Liver (tissue), 8 donors: ENCODE measurements at regions not wholly inside any gene's neighbourhood (a gene's known extent, or its start where the extent isn't known, plus 50 kb on each side); places are given as distances from the start of the nearest gene placed in this dataset.

Source experiments
- DNase-seq: peaks from one replicate; pipeline ENCODE4 v3.0.0-alpha.2; 2017; ENCODE audit warnings: low spot score
- H3K27ac ChIP-seq, 2 donors: one replicate each; pipeline ENCODE4 v1.7.0; 2013; ENCODE audit warnings: inconsistent platforms in 2 of 2, low read length in 2 of 2, control low read depth in 1 of 2, low read depth in 1 of 2, mild to moderate bottlenecking in 1 of 2
- H3K27me3 ChIP-seq, 4 donors: one replicate each; pipeline versions ENCODE4 v1.6.1 to v1.7.0; 2013; ENCODE audit warnings: low read length in 3 of 4, inconsistent platforms in 1 of 4, mild to moderate bottlenecking in 1 of 4, moderate library complexity in 1 of 4; ENCODE audit not compliant: control insufficient read depth in 4 of 4, insufficient read depth in 4 of 4
- H3K36me3 ChIP-seq, 4 donors: one replicate each; pipeline versions ENCODE4 v1.6.1 to v1.7.0; 2013; ENCODE audit warnings: low read length in 3 of 4, mild to moderate bottlenecking in 3 of 4, low read depth in 1 of 4, moderate library complexity in 1 of 4; ENCODE audit not compliant: control insufficient read depth in 4 of 4, insufficient read depth in 3 of 4
- H3K4me1 ChIP-seq, 4 donors: one replicate each; pipeline versions ENCODE4 v1.6.1 to v1.7.0; 2013; ENCODE audit warnings: low read length in 3 of 4, mild to moderate bottlenecking in 3 of 4, moderate library complexity in 1 of 4; ENCODE audit not compliant: control insufficient read depth in 4 of 4, insufficient read depth in 4 of 4
- H3K4me3 ChIP-seq, 3 donors: one replicate each; pipeline versions ENCODE4 v1.6.1 to v1.7.0; 2013; ENCODE audit warnings: low read length in 3 of 3, control low read depth in 1 of 3, low read depth in 1 of 3, mild to moderate bottlenecking in 1 of 3
- H3K9ac ChIP-seq, 2 donors: one replicate each; pipeline ENCODE4 v1.7.0; 2013; ENCODE audit warnings: low read length in 2 of 2, mild to moderate bottlenecking in 2 of 2, moderate library complexity in 2 of 2, control low read depth in 1 of 2, low read depth in 1 of 2
- H3K9me3 ChIP-seq, 4 donors: one replicate each; pipeline versions ENCODE4 v1.6.1 to v1.7.0; 2013; ENCODE audit warnings: low read length in 3 of 4; ENCODE audit not compliant: control insufficient read depth in 4 of 4
- CTCF ChIP-seq: fragments of 150-350 bp; IDR thresholded peaks from 2 replicates; pipeline ENCODE4 v1.5.1; 2017; ENCODE audit warnings: improper control_type of control experiment, low read depth, low read length; ENCODE audit not compliant: missing input control
- EGR1 ChIP-seq, 2 donors: IDR thresholded peaks; 2 replicates each; pipeline ENCODE4 v1.6.1; 2016 to 2018; ENCODE audit warnings: antibody characterized with exemption in 2 of 2, low read depth in 2 of 2
- FOXA2 ChIP-seq: IDR thresholded peaks from 2 replicates; pipeline ENCODE4 v1.6.1; 2016; ENCODE audit warnings: antibody characterized with exemption
- GABPA ChIP-seq, 2 donors: IDR thresholded peaks in 1 of 2; conservative IDR thresholded peaks in 1 of 2; 2 replicates each; pipeline ENCODE4 v1.6.1; 2016; ENCODE audit warnings: antibody characterized with exemption in 2 of 2, mild to moderate bottlenecking in 1 of 2, moderate library complexity in 1 of 2
- HNF4A ChIP-seq, 2 donors: conservative IDR thresholded peaks; 2 replicates each; pipeline ENCODE4 v1.6.1; 2016; ENCODE audit warnings: antibody characterized with exemption in 2 of 2, mild to moderate bottlenecking in 2 of 2
- JUND ChIP-seq, 2 donors: IDR thresholded peaks; 2 replicates each; pipeline ENCODE4 v1.6.1; 2016; ENCODE audit warnings: antibody characterized with exemption in 2 of 2
- NR2F2 ChIP-seq: IDR thresholded peaks from 2 replicates; pipeline ENCODE4 v1.6.1; 2016; ENCODE audit warnings: antibody characterized with exemption
- RAD21 ChIP-seq, 2 donors: IDR thresholded peaks; 2 replicates each; pipeline ENCODE4 v1.6.1; 2016; ENCODE audit warnings: antibody characterized with exemption in 2 of 2, mild to moderate bottlenecking in 2 of 2
- RXRA ChIP-seq, 2 donors: IDR thresholded peaks; 2 replicates each; pipeline ENCODE4 v1.6.1; 2017 to 2018; ENCODE audit warnings: antibody characterized with exemption in 2 of 2, mild to moderate bottlenecking in 1 of 2
- SP1 ChIP-seq: IDR thresholded peaks from 2 replicates; pipeline ENCODE4 v1.6.1; 2018; ENCODE audit warnings: antibody characterized with exemption, mild to moderate bottlenecking
- TAF1 ChIP-seq: conservative IDR thresholded peaks from 2 replicates; pipeline ENCODE4 v1.6.1; 2016; ENCODE audit warnings: antibody characterized with exemption, mild to moderate bottlenecking
- YY1 ChIP-seq: IDR thresholded peaks from 2 replicates; pipeline ENCODE4 v1.6.1; 2016; ENCODE audit warnings: antibody characterized with exemption, mild to moderate bottlenecking
- ZBTB33 ChIP-seq: IDR thresholded peaks from 2 replicates; pipeline ENCODE4 v1.6.1; 2016; ENCODE audit warnings: antibody characterized with exemption
- WGBS: extraction: QIAGEN DNeasy Blood & Tissue Kit; methylation state at CpG from one replicate; pipeline ENCODE4 v1.1.7; 2013; 5-methylcytosine and 5-hydroxymethylcytosine counted together
- TF ChIP-seq, protein P1 (sequence below): IDR thresholded peaks from 2 replicates; pipeline ENCODE4 v1.6.1; 2016; ENCODE audit warnings: antibody characterized with exemption
- TF ChIP-seq, protein P2 (sequence below): IDR thresholded peaks from 2 replicates; pipeline ENCODE4 v1.6.1; 2016; ENCODE audit warnings: antibody characterized with exemption
- donor health status: healthy.
- donor health status: healthy.
- donor health status: healthy.
- donor health status: healthy.
- donor health status: healthy.

- 1% methylated on average over 1 of the region's 1 CpG for WGBS
- H3K27ac ChIP-seq = no peak overlapping the region
- TF ChIP-seq GABPA (IDR thresholded peaks at IDR 0.05 in 1 of 2, conservative IDR thresholded peaks at IDR 0.05 in 1 of 2) (no peak), YY1 (no peak), SP1 (no peak), FOXA2 (no peak), JUND (IDR thresholded peaks at IDR 0.05) (no peak), RAD21 (IDR thresholded peaks at IDR 0.05) (no peak), ZBTB33 (no peak), NR2F2 (no peak), TAF1 (no peak), HNF4A (conservative IDR thresholded peaks at IDR 0.05) (no peak)
- TF ChIP-seq, protein P1, sequence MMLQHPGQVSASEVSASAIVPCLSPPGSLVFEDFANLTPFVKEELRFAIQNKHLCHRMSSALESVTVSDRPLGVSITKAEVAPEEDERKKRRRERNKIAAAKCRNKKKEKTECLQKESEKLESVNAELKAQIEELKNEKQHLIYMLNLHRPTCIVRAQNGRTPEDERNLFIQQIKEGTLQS = no peak
- no peaks in the 10 kb centered on the region for H3K27me3 ChIP-seq
- H3K9ac ChIP-seq = no peak overlapping the region
- H3K4me1 ChIP-seq = no peaks in the 10 kb centered on the region
- H3K36me3 ChIP-seq = no peaks in the 10 kb centered on the region
- no peak for DNase-seq
- H3K4me3 ChIP-seq = no peak overlapping the region
- no peaks in the 10 kb centered on the region for H3K9me3 ChIP-seq
Observed at GRCh38 chr2:181752301-181752700, 72.0 kb upstream of the NEUROD1 start.

- 92% methylated on average over 4 of the region's 4 CpGs for WGBS
- H3K9ac ChIP-seq = no peak overlapping the region
- H3K4me1 ChIP-seq = no peaks in the 10 kb centered on the region
- H3K36me3 ChIP-seq = no peaks in the 10 kb centered on the region
- no peak for DNase-seq
- no peaks in the 10 kb centered on the region for H3K27me3 ChIP-seq
- H3K9me3 ChIP-seq = no peaks in the 10 kb centered on the region
- H3K27ac ChIP-seq = no peak overlapping the region
- TF ChIP-seq FOXA2 = no peak
- TF ChIP-seq EGR1 (IDR thresholded peaks at IDR 0.05; ENCODE audit: low read depth in 2 of 2) = no peak
- TF ChIP-seq, protein P2, sequence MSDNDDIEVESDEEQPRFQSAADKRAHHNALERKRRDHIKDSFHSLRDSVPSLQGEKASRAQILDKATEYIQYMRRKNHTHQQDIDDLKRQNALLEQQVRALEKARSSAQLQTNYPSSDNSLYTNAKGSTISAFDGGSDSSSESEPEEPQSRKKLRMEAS = no peak
- no peak for TF ChIP-seq CTCF
- no peak for TF ChIP-seq JUND (IDR thresholded peaks at IDR 0.05)
- TF ChIP-seq YY1 = no peak
- TF ChIP-seq, protein P1 = no peak
- TF ChIP-seq SP1 = no peak
- TF ChIP-seq RXRA (IDR thresholded peaks at IDR 0.05) = no peak
- no peak overlapping the region for H3K4me3 ChIP-seq
Observed at GRCh38 chr2:181753686-181754085, 73.4 kb upstream of the NEUROD1 start.

- WGBS = 92% methylated on average over 3 of the region's 3 CpGs
- no peaks in the 10 kb centered on the region for H3K36me3 ChIP-seq
- H3K27me3 ChIP-seq = no peaks in the 10 kb centered on the region
- no peaks in the 10 kb centered on the region for H3K4me1 ChIP-seq
- no peaks in the 10 kb centered on the region for H3K9me3 ChIP-seq
- no peak overlapping the region for H3K4me3 ChIP-seq
- no peak overlapping the region for H3K27ac ChIP-seq
- no peak overlapping the region for H3K9ac ChIP-seq
- DNase-seq = no peak
- no peak for TF ChIP-seq YY1
- no peak for TF ChIP-seq FOXA2
- no peak for TF ChIP-seq CTCF
Observed at GRCh38 chr2:181754105-181754504, 73.8 kb upstream of the NEUROD1 start.
